H1 (cell line): ENCODE measurements at regions not wholly inside any gene's neighbourhood (a gene's known extent, or its start where the extent isn't known, plus 50 kb on each side); places are given as distances from the start of the nearest gene placed in this dataset.

Experiments
- CBX8 ChIP-seq: fragments of 300-800, 300-1000 bp; sonication (generic); IDR thresholded peaks from 2 replicates; pipeline ENCODE4 v1.7.1; 2016; ENCODE audit warnings: low read depth, low read length, borderline replicate concordance
- CHD1 ChIP-seq: IDR thresholded peaks from 2 replicates; pipeline ENCODE4 v1.6.1; 2012; ENCODE audit warnings: low read depth, low read length, improper control_type of control experiment
- GTF2F1 ChIP-seq: IDR thresholded peaks from 2 replicates; pipeline ENCODE4 v1.6.1; 2012; ENCODE audit warnings: low read depth, low read length, improper control_type of control experiment, borderline replicate concordance
- ZNF274 ChIP-seq: IDR thresholded peaks from 2 replicates; pipeline ENCODE4 v1.7.0; 2012; ENCODE audit warnings: low read length, borderline replicate concordance; ENCODE audit errors: extremely low read depth

- TF ChIP-seq CBX8 (no peak), CHD1 (no peak), GTF2F1 (no peak), ZNF274 (no peak)
These were observed 79.5 kb upstream of the SCOC start (continued) for GRCh38 chr4:140293979-140294378.
